ENCODE measurements at regions not wholly inside any gene's neighbourhood (a gene's known extent, or its start where the extent isn't known, plus 50 kb on each side); places are given as distances from the start of the nearest gene placed in this dataset.

DNA sequence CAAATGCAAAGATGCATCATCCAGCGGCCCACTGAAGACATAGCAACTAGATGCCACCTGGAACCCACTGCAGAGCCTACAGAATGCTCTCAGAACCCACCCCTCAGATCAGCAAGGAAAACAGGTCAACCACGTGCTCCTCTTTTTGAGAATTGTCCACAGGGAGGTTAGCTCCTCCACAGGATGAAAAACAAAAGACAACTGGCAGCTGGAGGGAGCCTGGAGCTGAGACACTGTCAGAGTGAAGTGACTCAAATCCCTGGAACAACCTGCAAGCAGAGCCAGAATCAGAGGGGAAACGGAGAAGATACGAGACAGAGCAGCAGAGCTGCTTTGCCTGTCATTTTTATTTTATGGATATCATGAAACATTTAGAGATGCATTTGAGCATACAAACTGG, 277.6 kb downstream of the GASK1B start:
- H3K36me3 ChIP-seq, result no peaks in the 10 kb centered on the region
- no peak overlapping the region for H3K4me3 ChIP-seq
- H3K4me1 ChIP-seq (ENCODE audit: control insufficient read depth in 1 of 2, low read depth in 2 of 2), result peaks cover 0 to 5% of the 10 kb centered on the region in 2 donors
- H3K9me3 ChIP-seq, result no peaks in the 10 kb centered on the region
- no peak for DNase-seq (ENCODE audit: low spot score)
- H3K27ac ChIP-seq, result no peak overlapping the region
- no peaks in the 10 kb centered on the region for H3K27me3 ChIP-seq (replicated peaks; ENCODE audit: insufficient read depth)
- ATAC-seq (ENCODE audit: insufficient number of reproducible peaks, low FRiP score, low read depth), result no peak
- no peak for TF ChIP-seq CTCF (IDR thresholded peaks at IDR 0.05)

- ATAC-seq (ENCODE audit: insufficient number of reproducible peaks, low FRiP score, low read depth), result no peak
- H3K4me3 ChIP-seq, result no peak overlapping the region
- no peak for DNase-seq (ENCODE audit: low spot score)
- H3K4me1 ChIP-seq (ENCODE audit: control insufficient read depth in 1 of 2, low read depth in 2 of 2), result no peaks in the 10 kb centered on the region
- no peaks in the 10 kb centered on the region for H3K36me3 ChIP-seq
- H3K27me3 ChIP-seq (replicated peaks; ENCODE audit: insufficient read depth), result no peaks in the 10 kb centered on the region
- no peaks in the 10 kb centered on the region for H3K9me3 ChIP-seq
- no peak overlapping the region for H3K27ac ChIP-seq
- no peak for TF ChIP-seq CTCF (IDR thresholded peaks at IDR 0.05)
These were observed 283.0 kb downstream of the GASK1B start for GRCh38 chr4:157889788-157890187.

DNA sequence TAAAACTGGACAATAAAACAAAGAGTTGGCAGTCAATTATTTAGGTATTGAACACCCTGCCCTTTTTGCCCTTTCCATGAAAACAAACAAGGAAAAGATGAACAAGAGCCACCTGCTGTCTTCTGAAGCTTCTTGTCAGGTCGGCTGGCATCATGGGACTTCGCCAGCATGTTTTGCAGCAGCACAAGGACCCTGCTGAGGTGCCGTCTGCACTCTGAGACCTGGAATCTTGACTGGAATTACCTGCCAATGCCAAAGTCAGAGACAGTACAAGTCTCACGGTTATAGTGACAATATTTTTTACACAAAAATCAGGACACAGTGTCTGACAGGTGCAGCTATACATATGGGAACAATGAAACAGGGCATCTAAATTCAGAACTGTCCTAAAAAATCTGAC, 284.5 kb downstream of the GASK1B start:
- no peak for TF ChIP-seq CTCF (IDR thresholded peaks at IDR 0.05)
- Histone ChIP-seq H3K27me3 (replicated peaks; ENCODE audit: insufficient read depth) (no peaks in the 10 kb centered on the region), H3K36me3 (no peaks in the 10 kb centered on the region), H3K9me3 (no peaks in the 10 kb centered on the region), H3K4me3 (no peak overlapping the region), H3K27ac (no peak overlapping the region), H3K4me1 (ENCODE audit: control insufficient read depth in 1 of 2, low read depth in 2 of 2) (no peaks in the 10 kb centered on the region)
- DNase-seq (ENCODE audit: low spot score) (no peak), ATAC-seq (ENCODE audit: insufficient number of reproducible peaks, low FRiP score, low read depth) (no peak)

- Histone ChIP-seq H3K4me3 (no peak overlapping the region), H3K27me3 (replicated peaks; ENCODE audit: insufficient read depth) (no peaks in the 10 kb centered on the region), H3K4me1 (ENCODE audit: control insufficient read depth in 1 of 2, low read depth in 2 of 2) (no peaks in the 10 kb centered on the region), H3K9me3 (no peaks in the 10 kb centered on the region), H3K36me3 (no peaks in the 10 kb centered on the region), H3K27ac (no peak overlapping the region)
- DNase-seq (ENCODE audit: low spot score) (no peak), ATAC-seq (ENCODE audit: insufficient number of reproducible peaks, low FRiP score, low read depth) (no peak)
- no peak for TF ChIP-seq CTCF (IDR thresholded peaks at IDR 0.05)
These were observed 285.5 kb downstream of the GASK1B start for GRCh38 chr4:157887316-157887715.

GRCh38 chr4:157886645-157887044, 286.2 kb downstream of the GASK1B start:
- no peak for TF ChIP-seq CTCF (IDR thresholded peaks at IDR 0.05)
- Histone ChIP-seq H3K4me1 (ENCODE audit: control insufficient read depth in 1 of 2, low read depth in 2 of 2) (no peaks in the 10 kb centered on the region), H3K27ac (no peak overlapping the region), H3K36me3 (no peaks in the 10 kb centered on the region), H3K9me3 (no peaks in the 10 kb centered on the region), H3K4me3 (no peak overlapping the region), H3K27me3 (replicated peaks; ENCODE audit: insufficient read depth) (no peaks in the 10 kb centered on the region)
- no peak for ATAC-seq (ENCODE audit: insufficient number of reproducible peaks, low FRiP score, low read depth)
- no peak for DNase-seq (ENCODE audit: low spot score)

Data from thoracic aorta (tissue), 2 donors.